ENCODE measurements at regions not wholly inside any gene's neighbourhood (a gene's known extent, or its start where the extent isn't known, plus 50 kb on each side); places are given as distances from the start of the nearest gene placed in this dataset.

DNA sequence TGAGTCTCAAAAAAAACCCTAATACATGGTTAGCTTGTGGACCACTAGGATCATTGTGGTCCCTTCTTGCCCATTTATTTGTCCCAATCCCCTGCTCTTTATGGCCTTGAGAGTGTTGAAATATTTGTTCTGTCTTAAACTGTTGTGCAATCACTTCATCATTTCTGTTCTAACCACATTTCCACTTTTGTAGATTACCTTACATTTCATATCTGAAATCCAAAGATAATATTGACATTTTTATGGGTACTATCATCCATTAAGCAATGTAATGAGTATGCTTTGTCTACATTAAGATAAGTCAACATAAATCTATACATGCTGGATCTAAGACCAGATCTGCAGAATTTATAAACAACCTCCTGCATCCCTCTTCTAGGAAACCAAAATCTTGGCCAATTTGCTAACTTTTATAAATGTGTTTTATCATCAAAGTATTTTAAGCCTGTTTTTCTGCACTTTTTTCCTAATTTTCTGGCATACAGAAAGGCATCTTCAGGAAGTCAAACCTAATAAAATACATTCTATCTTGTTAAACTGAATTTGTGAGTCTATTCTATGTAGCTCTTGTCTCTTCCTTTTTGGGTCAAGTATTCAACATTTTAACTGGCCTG, 359.4 kb upstream of the CELF2 start:
- H3K9ac ChIP-seq (ENCODE audit: low read depth in 1 of 2, low read length in 2 of 2): no peak overlapping the region
- H3K27ac ChIP-seq (ENCODE audit: low read depth in 1 of 2, low read length in 2 of 2): no peak overlapping the region
- H3K27me3 ChIP-seq (ENCODE audit: control insufficient read depth in 4 of 4, insufficient read depth in 4 of 4, low read length in 3 of 4): no peaks in the 10 kb centered on the region
- DNase-seq (ENCODE audit: low spot score): no peak
- TF ChIP-seq, protein P1, sequence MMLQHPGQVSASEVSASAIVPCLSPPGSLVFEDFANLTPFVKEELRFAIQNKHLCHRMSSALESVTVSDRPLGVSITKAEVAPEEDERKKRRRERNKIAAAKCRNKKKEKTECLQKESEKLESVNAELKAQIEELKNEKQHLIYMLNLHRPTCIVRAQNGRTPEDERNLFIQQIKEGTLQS (IDR thresholded peaks at IDR 0.05): no peak
- TF ChIP-seq SP1 (IDR thresholded peaks at IDR 0.05) (no peak), NR2F2 (IDR thresholded peaks at IDR 0.05) (no peak), EGR1 (IDR thresholded peaks at IDR 0.05; ENCODE audit: low read depth in 2 of 2) (no peak), RXRA (IDR thresholded peaks at IDR 0.05) (no peak), FOXA1 (IDR thresholded peaks at IDR 0.05) (no peak), FOXA2 (IDR thresholded peaks at IDR 0.05) (no peak), TAF1 (conservative IDR thresholded peaks at IDR 0.05) (no peak), HNF4G (IDR thresholded peaks at IDR 0.05) (no peak)
- TF ChIP-seq, protein P2, sequence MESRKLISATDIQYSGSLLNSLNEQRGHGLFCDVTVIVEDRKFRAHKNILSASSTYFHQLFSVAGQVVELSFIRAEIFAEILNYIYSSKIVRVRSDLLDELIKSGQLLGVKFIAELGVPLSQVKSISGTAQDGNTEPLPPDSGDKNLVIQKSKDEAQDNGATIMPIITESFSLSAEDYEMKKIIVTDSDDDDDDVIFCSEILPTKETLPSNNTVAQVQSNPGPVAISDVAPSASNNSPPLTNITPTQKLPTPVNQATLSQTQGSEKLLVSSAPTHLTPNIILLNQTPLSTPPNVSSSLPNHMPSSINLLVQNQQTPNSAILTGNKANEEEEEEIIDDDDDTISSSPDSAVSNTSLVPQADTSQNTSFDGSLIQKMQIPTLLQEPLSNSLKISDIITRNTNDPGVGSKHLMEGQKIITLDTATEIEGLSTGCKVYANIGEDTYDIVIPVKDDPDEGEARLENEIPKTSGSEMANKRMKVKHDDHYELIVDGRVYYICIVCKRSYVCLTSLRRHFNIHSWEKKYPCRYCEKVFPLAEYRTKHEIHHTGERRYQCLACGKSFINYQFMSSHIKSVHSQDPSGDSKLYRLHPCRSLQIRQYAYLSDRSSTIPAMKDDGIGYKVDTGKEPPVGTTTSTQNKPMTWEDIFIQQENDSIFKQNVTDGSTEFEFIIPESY (IDR thresholded peaks at IDR 0.05): no peak
- H3K4me3 ChIP-seq (ENCODE audit: low read depth in 1 of 3, low read length in 3 of 3): no peak overlapping the region
- no peaks in the 10 kb centered on the region for H3K36me3 ChIP-seq (ENCODE audit: control insufficient read depth in 4 of 4, insufficient read depth in 3 of 4, low read depth in 1 of 4, low read length in 3 of 4)
- no peaks in the 10 kb centered on the region for H3K9me3 ChIP-seq (ENCODE audit: control insufficient read depth in 4 of 4, low read length in 3 of 4)
- no peaks in the 10 kb centered on the region for H3K4me1 ChIP-seq (ENCODE audit: control insufficient read depth in 4 of 4, insufficient read depth in 4 of 4, low read length in 3 of 4)

DNA sequence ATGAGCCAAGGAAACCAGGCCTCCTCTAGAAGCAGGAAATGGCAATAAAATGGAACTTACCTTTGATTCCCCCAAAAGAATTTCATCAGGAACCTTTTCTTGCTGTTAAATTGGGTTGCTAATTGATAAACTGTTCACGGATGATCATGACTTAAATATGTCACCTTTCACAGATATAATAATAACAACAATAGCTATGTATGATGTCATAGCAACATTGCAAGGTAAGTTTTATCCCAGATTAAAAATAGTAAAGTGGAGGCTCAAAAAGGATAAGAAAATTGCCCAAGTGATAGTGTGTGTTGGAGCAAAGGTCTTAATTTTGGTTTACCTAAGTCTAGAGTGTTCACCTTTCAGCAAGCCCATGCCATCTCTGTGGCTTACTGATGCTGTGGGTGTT, 357.6 kb upstream of the CELF2 start:
- 98% methylated on average over 1 of the region's 1 CpG for WGBS
- no peaks in the 10 kb centered on the region for H3K36me3 ChIP-seq (ENCODE audit: control insufficient read depth in 4 of 4, insufficient read depth in 3 of 4, low read depth in 1 of 4, low read length in 3 of 4)

DNA sequence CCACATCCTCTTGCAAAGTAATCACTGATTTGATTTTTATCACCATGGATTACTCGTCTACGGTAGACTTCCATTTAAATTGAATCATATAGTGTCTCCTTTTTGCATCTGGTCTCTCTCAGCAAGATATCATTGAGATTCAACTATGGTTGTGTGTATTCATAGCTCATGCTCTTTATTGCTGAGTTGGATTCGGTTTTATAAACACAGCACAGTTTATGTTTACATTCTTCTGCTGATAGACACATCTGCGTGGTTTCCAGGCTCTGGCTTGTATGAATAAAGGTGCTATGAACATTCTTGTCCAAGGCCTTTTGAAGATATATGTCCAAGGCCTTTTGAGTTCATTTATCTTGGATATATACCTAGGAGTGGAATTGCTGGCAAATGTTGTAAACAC, 356.5 kb upstream of the CELF2 start:
- H3K4me1 ChIP-seq (ENCODE audit: control insufficient read depth in 4 of 4, insufficient read depth in 4 of 4, low read length in 3 of 4): no peaks in the 10 kb centered on the region
- H3K4me3 ChIP-seq (ENCODE audit: low read depth in 1 of 3, low read length in 3 of 3): no peak overlapping the region
- no peaks in the 10 kb centered on the region for H3K27me3 ChIP-seq (ENCODE audit: control insufficient read depth in 4 of 4, insufficient read depth in 4 of 4, low read length in 3 of 4)
- no peaks in the 10 kb centered on the region for H3K9me3 ChIP-seq (ENCODE audit: control insufficient read depth in 4 of 4, low read length in 3 of 4)
- no peak overlapping the region for H3K27ac ChIP-seq (ENCODE audit: low read depth in 1 of 2, low read length in 2 of 2)
- 63% methylated on average over 4 of the region's 4 CpGs for WGBS
- no peak overlapping the region for H3K9ac ChIP-seq (ENCODE audit: low read depth in 1 of 2, low read length in 2 of 2)
- DNase-seq (ENCODE audit: low spot score): no peak
- H3K36me3 ChIP-seq (ENCODE audit: control insufficient read depth in 4 of 4, insufficient read depth in 3 of 4, low read depth in 1 of 4, low read length in 3 of 4): no peaks in the 10 kb centered on the region
- TF ChIP-seq RXRA (IDR thresholded peaks at IDR 0.05): no peak
- TF ChIP-seq JUND (IDR thresholded peaks at IDR 0.05): no peak
- no peak for TF ChIP-seq HNF4A (conservative IDR thresholded peaks at IDR 0.05)
- TF ChIP-seq EGR1 (IDR thresholded peaks at IDR 0.05; ENCODE audit: low read depth in 2 of 2): no peak
- TF ChIP-seq, protein P3, sequence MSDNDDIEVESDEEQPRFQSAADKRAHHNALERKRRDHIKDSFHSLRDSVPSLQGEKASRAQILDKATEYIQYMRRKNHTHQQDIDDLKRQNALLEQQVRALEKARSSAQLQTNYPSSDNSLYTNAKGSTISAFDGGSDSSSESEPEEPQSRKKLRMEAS (IDR thresholded peaks at IDR 0.05): no peak
- TF ChIP-seq, protein P2 (IDR thresholded peaks at IDR 0.05): no peak
- no peak for TF ChIP-seq FOXA1 (IDR thresholded peaks at IDR 0.05)
- TF ChIP-seq HNF4G (IDR thresholded peaks at IDR 0.05): no peak
- TF ChIP-seq, protein P4, sequence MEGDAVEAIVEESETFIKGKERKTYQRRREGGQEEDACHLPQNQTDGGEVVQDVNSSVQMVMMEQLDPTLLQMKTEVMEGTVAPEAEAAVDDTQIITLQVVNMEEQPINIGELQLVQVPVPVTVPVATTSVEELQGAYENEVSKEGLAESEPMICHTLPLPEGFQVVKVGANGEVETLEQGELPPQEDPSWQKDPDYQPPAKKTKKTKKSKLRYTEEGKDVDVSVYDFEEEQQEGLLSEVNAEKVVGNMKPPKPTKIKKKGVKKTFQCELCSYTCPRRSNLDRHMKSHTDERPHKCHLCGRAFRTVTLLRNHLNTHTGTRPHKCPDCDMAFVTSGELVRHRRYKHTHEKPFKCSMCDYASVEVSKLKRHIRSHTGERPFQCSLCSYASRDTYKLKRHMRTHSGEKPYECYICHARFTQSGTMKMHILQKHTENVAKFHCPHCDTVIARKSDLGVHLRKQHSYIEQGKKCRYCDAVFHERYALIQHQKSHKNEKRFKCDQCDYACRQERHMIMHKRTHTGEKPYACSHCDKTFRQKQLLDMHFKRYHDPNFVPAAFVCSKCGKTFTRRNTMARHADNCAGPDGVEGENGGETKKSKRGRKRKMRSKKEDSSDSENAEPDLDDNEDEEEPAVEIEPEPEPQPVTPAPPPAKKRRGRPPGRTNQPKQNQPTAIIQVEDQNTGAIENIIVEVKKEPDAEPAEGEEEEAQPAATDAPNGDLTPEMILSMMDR (IDR thresholded peaks at IDR 0.05; ENCODE audit: low read depth, low read length, missing input control): no peak
- no peak for TF ChIP-seq YY1 (IDR thresholded peaks at IDR 0.05)
- TF ChIP-seq, protein P1 (IDR thresholded peaks at IDR 0.05): no peak
- no peak for TF ChIP-seq SP1 (IDR thresholded peaks at IDR 0.05)
- TF ChIP-seq GABPA (IDR thresholded peaks at IDR 0.05 in 1 of 2, conservative IDR thresholded peaks at IDR 0.05 in 1 of 2): no peak
- TF ChIP-seq, protein P5, sequence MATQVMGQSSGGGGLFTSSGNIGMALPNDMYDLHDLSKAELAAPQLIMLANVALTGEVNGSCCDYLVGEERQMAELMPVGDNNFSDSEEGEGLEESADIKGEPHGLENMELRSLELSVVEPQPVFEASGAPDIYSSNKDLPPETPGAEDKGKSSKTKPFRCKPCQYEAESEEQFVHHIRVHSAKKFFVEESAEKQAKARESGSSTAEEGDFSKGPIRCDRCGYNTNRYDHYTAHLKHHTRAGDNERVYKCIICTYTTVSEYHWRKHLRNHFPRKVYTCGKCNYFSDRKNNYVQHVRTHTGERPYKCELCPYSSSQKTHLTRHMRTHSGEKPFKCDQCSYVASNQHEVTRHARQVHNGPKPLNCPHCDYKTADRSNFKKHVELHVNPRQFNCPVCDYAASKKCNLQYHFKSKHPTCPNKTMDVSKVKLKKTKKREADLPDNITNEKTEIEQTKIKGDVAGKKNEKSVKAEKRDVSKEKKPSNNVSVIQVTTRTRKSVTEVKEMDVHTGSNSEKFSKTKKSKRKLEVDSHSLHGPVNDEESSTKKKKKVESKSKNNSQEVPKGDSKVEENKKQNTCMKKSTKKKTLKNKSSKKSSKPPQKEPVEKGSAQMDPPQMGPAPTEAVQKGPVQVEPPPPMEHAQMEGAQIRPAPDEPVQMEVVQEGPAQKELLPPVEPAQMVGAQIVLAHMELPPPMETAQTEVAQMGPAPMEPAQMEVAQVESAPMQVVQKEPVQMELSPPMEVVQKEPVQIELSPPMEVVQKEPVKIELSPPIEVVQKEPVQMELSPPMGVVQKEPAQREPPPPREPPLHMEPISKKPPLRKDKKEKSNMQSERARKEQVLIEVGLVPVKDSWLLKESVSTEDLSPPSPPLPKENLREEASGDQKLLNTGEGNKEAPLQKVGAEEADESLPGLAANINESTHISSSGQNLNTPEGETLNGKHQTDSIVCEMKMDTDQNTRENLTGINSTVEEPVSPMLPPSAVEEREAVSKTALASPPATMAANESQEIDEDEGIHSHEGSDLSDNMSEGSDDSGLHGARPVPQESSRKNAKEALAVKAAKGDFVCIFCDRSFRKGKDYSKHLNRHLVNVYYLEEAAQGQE (IDR thresholded peaks at IDR 0.05): no peak

More for the DNA sequence above, 357.6 kb upstream of the CELF2 start:
- no peak overlapping the region for H3K4me3 ChIP-seq (ENCODE audit: low read depth in 1 of 3, low read length in 3 of 3)
- H3K9ac ChIP-seq (ENCODE audit: low read depth in 1 of 2, low read length in 2 of 2): no peak overlapping the region
- TF ChIP-seq HNF4G (IDR thresholded peaks at IDR 0.05): no peak
- no peak overlapping the region for H3K27ac ChIP-seq (ENCODE audit: low read depth in 1 of 2, low read length in 2 of 2)
- no peaks in the 10 kb centered on the region for H3K9me3 ChIP-seq (ENCODE audit: control insufficient read depth in 4 of 4, low read length in 3 of 4)
- no peaks in the 10 kb centered on the region for H3K27me3 ChIP-seq (ENCODE audit: control insufficient read depth in 4 of 4, insufficient read depth in 4 of 4, low read length in 3 of 4)
- no peak for DNase-seq (ENCODE audit: low spot score)
- H3K4me1 ChIP-seq (ENCODE audit: control insufficient read depth in 4 of 4, insufficient read depth in 4 of 4, low read length in 3 of 4): no peaks in the 10 kb centered on the region
